Cardiac fibroblast (primary cell): ENCODE measurements at regions not wholly inside any gene's neighbourhood (a gene's known extent, or its start where the extent isn't known, plus 50 kb on each side); places are given as distances from the start of the nearest gene placed in this dataset.
"Not testable (repeated sequence)": the region's sequence is repeated elsewhere in the genome, so short reads cannot be mapped to it uniquely, and the experiment has no call there.

ENCODE experiments used
- DNase-seq, 2 donors: peaks; one replicate each; pipeline versions ENCODE4 v3.0.0 to v3.0.0-alpha.2; 2010; ENCODE audit warnings: low read depth in 2 of 2
- H3K4me3 ChIP-seq, 2 donors: replicated peaks in 1 of 2; 1 replicate in 1 of 2; 2 replicates in 1 of 2; pipeline ENCODE4 v1.5.1; 2011; ENCODE audit warnings: low read depth in 2 of 2, low read length in 2 of 2, mild to moderate bottlenecking in 2 of 2, moderate library complexity in 1 of 2
- TF ChIP-seq, protein P1 (sequence below): IDR thresholded peaks from one replicate; pipeline ENCODE4 v1.5.1; 2011; ENCODE audit warnings: low read depth, mild to moderate bottlenecking, low read length, inconsistent platforms

- no peak for DNase-seq
- H3K4me3 ChIP-seq = no peak overlapping the region
- TF ChIP-seq, protein P1, sequence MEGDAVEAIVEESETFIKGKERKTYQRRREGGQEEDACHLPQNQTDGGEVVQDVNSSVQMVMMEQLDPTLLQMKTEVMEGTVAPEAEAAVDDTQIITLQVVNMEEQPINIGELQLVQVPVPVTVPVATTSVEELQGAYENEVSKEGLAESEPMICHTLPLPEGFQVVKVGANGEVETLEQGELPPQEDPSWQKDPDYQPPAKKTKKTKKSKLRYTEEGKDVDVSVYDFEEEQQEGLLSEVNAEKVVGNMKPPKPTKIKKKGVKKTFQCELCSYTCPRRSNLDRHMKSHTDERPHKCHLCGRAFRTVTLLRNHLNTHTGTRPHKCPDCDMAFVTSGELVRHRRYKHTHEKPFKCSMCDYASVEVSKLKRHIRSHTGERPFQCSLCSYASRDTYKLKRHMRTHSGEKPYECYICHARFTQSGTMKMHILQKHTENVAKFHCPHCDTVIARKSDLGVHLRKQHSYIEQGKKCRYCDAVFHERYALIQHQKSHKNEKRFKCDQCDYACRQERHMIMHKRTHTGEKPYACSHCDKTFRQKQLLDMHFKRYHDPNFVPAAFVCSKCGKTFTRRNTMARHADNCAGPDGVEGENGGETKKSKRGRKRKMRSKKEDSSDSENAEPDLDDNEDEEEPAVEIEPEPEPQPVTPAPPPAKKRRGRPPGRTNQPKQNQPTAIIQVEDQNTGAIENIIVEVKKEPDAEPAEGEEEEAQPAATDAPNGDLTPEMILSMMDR = no peak
Observed at GRCh38 chr5:87735923-87736322, 323.2 kb upstream of the CCNH start.

- H3K4me3 ChIP-seq = no peak overlapping the region
- no peak for DNase-seq
- TF ChIP-seq, protein P1 = no peak
Observed at GRCh38 chr5:87733897-87734296, 321.2 kb upstream of the CCNH start.

DNA sequence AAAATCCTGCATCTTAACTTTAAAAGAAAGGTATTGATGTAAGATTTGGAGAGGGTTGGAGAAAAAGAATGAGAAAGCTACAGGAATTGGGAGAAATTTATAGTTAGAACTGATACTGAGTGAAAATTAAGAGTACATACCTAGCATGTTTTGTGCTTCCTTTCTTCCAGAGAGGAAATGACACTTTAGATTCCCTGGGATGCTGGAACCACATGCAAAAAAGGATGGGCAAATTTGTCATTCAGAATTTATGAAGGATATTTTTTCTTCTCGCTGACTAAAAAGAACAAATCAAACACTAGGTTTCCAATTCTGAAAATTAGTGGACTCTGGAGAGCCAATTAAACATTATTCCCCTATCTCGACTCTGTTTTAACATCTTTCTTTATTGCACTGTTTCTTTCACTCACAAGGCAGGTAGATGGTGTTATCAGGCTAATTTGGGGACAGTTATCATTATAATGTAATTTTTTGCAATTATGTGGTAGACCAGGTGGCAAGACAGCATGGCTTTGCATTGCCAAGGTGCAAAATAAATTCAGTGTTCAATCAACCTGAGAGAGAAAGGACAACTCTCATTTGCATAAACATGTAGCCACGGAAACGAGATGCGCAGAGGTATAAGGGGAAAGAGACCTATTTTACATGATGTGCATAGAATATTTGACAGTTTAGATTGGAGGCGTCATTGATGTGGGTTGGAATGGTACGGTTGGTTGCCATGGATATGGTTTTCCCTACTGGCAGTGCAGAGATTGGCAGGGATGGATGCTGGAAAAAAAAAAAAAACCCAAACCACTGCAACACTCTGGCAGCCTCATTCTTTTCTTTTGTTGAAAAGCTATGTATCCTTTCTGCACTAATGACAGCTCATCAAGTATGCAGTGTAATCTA, 320.4 kb upstream of the CCNH start:
- H3K4me3 ChIP-seq = no peak overlapping the region
- TF ChIP-seq, protein P1 = no peak
- DNase-seq = no peak

- TF ChIP-seq, protein P1 = no peak
- H3K4me3 ChIP-seq = no peak overlapping the region
- no peak for DNase-seq
Observed at GRCh38 chr5:87729781-87730180, 317.1 kb upstream of the CCNH start.

- no peak for DNase-seq
- H3K4me3 ChIP-seq = no peak overlapping the region
- TF ChIP-seq, protein P1 = no peak
Observed at GRCh38 chr5:87722286-87722685, 309.6 kb upstream of the CCNH start.

DNA sequence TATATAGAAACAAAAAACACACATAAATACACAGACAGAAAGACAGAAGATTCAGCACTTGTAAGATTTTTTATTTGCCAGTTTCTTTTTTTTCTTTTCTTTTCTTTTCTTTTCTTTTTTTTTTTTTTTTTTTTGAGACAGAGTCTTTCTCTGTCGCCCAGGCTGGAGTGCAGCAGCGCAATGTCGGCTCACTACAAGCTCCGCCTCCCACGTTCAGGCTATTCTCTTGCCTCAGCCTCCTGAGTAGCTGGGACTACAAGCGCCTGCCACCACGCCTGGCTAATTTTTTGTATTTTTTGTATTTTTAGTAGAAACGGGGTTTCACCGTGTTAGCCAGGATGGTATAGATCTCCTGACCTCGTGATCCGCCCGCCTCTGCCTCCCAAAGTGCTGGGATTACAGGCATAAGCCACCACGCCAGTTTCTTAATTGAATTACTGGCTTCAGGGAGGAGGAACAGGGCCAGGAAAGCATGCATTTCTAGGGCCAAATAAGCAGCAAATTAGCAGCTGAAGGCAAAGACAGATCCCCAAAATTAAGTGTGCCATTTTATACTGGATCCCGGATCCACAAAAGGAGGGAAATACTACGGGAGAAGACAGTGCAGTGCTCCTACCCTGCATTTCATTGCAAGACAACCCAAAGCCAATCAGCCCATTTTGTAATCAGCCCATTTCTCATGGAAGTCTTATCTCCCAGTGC, 305.6 kb upstream of the CCNH start:
- not testable (repeated sequence) for H3K4me3 ChIP-seq, DNase-seq

GRCh38 chr5:87717761-87718160, 305.0 kb upstream of the CCNH start:
- TF ChIP-seq, protein P1 = no peak
- H3K4me3 ChIP-seq = no peak overlapping the region
- no peak for DNase-seq
